SK-N-SH (cell line): ENCODE measurements at regions not wholly inside any gene's neighbourhood (a gene's known extent, or its start where the extent isn't known, plus 50 kb on each side); places are given as distances from the start of the nearest gene placed in this dataset.

Source experiments
- CTCF ChIA-PET: fragments of 300-600, 350-600 bp; formaldehyde crosslinking; extraction: SDS; loops from one replicate; lab custom pipeline; 2021; lab: Yijun Ruan, JAX
- POLR2A ChIA-PET: fragments of 350-600 bp; sonication (Branson Sonifier 250); formaldehyde crosslinking; extraction: SDS; loops from one replicate; lab custom pipeline; 2020; ENCODE audit warnings: antibody characterized with exemption, inconsistent platforms; lab: Yijun Ruan, JAX
- DNase-seq: peaks from one replicate; pipeline ENCODE4 v3.0.0; 2012
- H2AFZ ChIP-seq: fragments of 200-600 bp; sonication (generic); 2 replicates; pipeline ENCODE4 v1.8.1; 2016; ENCODE audit warnings: antibody characterized with exemption, mild to moderate bottlenecking, low read depth
- H3F3A ChIP-seq: fragments of 200-600 bp; sonication (generic); replicated peaks from 2 replicates; pipeline ENCODE3; 2016; ENCODE audit warnings: antibody characterized with exemption, mild to moderate bottlenecking; ENCODE audit not compliant: insufficient read depth
- H3K27ac ChIP-seq, 2 experiments: fragments of 200-500 bp in 1 of 2; fragments of 200-600 bp in 1 of 2; sonication (Bioruptor generic) in 1 of 2; sonication (generic), shearing (Covaris generic) in 1 of 2; 2 replicates each; pipeline versions ENCODE4 v1.5.1 to v1.6.1; 2014 to 2016; ENCODE audit warnings: low read depth in 2 of 2, inconsistent platforms in 1 of 2, low read length in 1 of 2, mild to moderate bottlenecking in 1 of 2, mixed read lengths in 1 of 2
- H3K27me3 ChIP-seq: fragments of 200-600 bp; sonication (generic), shearing (Covaris generic); 2 replicates; pipeline ENCODE4 v1.6.1; 2016; ENCODE audit warnings: mixed run types; ENCODE audit not compliant: insufficient read depth
- H3K36me3 ChIP-seq, 2 experiments: fragments of 200-500 bp in 1 of 2; fragments of 200-600 bp in 1 of 2; sonication (Bioruptor generic) in 1 of 2; sonication (generic) in 1 of 2; replicated peaks in 1 of 2; 2 replicates each; pipeline versions ENCODE3 to v1.5.1; 2014 to 2016; ENCODE audit warnings: low read length in 1 of 2, mild to moderate bottlenecking in 1 of 2; ENCODE audit not compliant: insufficient read depth in 2 of 2, control insufficient read depth in 1 of 2
- H3K4me1 ChIP-seq, 2 experiments: fragments of 200-500 bp in 1 of 2; fragments of 200-600 bp in 1 of 2; sonication (Bioruptor generic) in 1 of 2; sonication (generic), shearing (Covaris generic) in 1 of 2; 2 replicates each; pipeline versions ENCODE4 v1.5.1 to v1.6.1; 2014 to 2016; ENCODE audit warnings: low read depth in 1 of 2, low read length in 1 of 2, mixed run types in 1 of 2; ENCODE audit not compliant: insufficient read depth in 2 of 2, control insufficient read depth in 1 of 2
- H3K4me2 ChIP-seq: fragments of 200-600 bp; sonication (generic), shearing (Covaris generic); 2 replicates; pipeline ENCODE4 v1.6.1; 2017; ENCODE audit warnings: mixed run types
- H3K4me3 ChIP-seq, 2 experiments: fragments of 200-500 bp in 1 of 2; fragments of 200-600 bp in 1 of 2; sonication (Bioruptor generic) in 1 of 2; sonication (generic), shearing (Covaris generic) in 1 of 2; 2 replicates each; pipeline versions ENCODE4 v1.5.1 to v1.8.1; 2014 to 2016; ENCODE audit warnings: low read depth in 2 of 2, inconsistent platforms in 1 of 2, low read length in 1 of 2, mild to moderate bottlenecking in 1 of 2, mixed read lengths in 1 of 2, moderate library complexity in 1 of 2
- H3K79me2 ChIP-seq: fragments of 200-600 bp; sonication (generic); 2 replicates; pipeline ENCODE4 v1.8.1; 2017; ENCODE audit warnings: mild to moderate bottlenecking; ENCODE audit not compliant: insufficient read depth
- H3K9ac ChIP-seq: fragments of 200-600 bp; sonication (generic); 2 replicates; pipeline ENCODE4 v1.6.1; 2017; ENCODE audit warnings: mixed run types
- H3K9me2 ChIP-seq: fragments of 200-600 bp; sonication (generic); 2 replicates; pipeline ENCODE4 v1.6.1; 2017; ENCODE audit warnings: mixed run types
- H3K9me3 ChIP-seq: fragments of 200-600 bp; sonication (generic); 2 replicates; pipeline ENCODE4 v1.6.1; 2017; ENCODE audit warnings: mixed run types, mild to moderate bottlenecking, moderate library complexity
- H4K20me1 ChIP-seq: fragments of 200-600 bp; sonication (generic); 2 replicates; pipeline ENCODE4 v1.6.1; 2017; ENCODE audit warnings: mild to moderate bottlenecking, mixed run types; ENCODE audit not compliant: insufficient read depth
- CHD2 ChIP-seq: fragments of 150-350 bp; IDR thresholded peaks from 2 replicates; pipeline ENCODE4 v1.6.1; 2018; ENCODE audit warnings: low read length; ENCODE audit not compliant: partially characterized antibody
- CTCF ChIP-seq: fragments of 200-600 bp; sonication (generic); IDR thresholded peaks from 2 replicates; pipeline ENCODE4 v1.6.1; 2017; ENCODE audit warnings: antibody characterized with exemption, mild to moderate bottlenecking, moderate library complexity
- ELF1 ChIP-seq: IDR thresholded peaks from 2 replicates; pipeline ENCODE4 v1.4.0; 2012
- EP300 ChIP-seq, 2 experiments: IDR thresholded peaks; 2 replicates each; pipeline versions ENCODE4 v1.4.0 to v1.6.1; 2012; ENCODE audit warnings: borderline replicate concordance in 1 of 2, low read depth in 1 of 2, low read length in 1 of 2
- EZH2phosphoT487 ChIP-seq: fragments of 200-600 bp; sonication (generic); IDR thresholded peaks from 2 replicates; pipeline ENCODE4 v1.6.1; 2017; ENCODE audit warnings: low read depth, mixed run types, mild to moderate bottlenecking, antibody characterized with exemption, moderate library complexity, borderline replicate concordance
- FOSL2 ChIP-seq: IDR thresholded peaks from 2 replicates; pipeline ENCODE4 v1.4.0; 2012; ENCODE audit warnings: low read depth, mild to moderate bottlenecking, moderate library complexity, borderline replicate concordance
- GATA2 ChIP-seq: sonication (generic); formaldehyde crosslinking; IDR thresholded peaks from 2 replicates; pipeline ENCODE4 v1.5.0; 2020; ENCODE audit warnings: mild to moderate bottlenecking, missing genetic modification reagents
- MAX ChIP-seq: IDR thresholded peaks from 2 replicates; pipeline ENCODE4 v1.4.0; 2012; ENCODE audit warnings: low read depth
- NFIC ChIP-seq: IDR thresholded peaks from 2 replicates; pipeline ENCODE4 v1.4.0; 2012; ENCODE audit warnings: borderline replicate concordance
- NRF1 ChIP-seq: IDR thresholded peaks from 2 replicates; pipeline ENCODE4 v1.6.1; 2012; ENCODE audit warnings: low read depth, mild to moderate bottlenecking, low read length
- RAD21 ChIP-seq: IDR thresholded peaks from 2 replicates; pipeline ENCODE4 v1.6.1; 2012; ENCODE audit warnings: mild to moderate bottlenecking, low read length
- RCOR1 ChIP-seq: fragments of 150-350 bp; IDR thresholded peaks from 2 replicates; pipeline ENCODE4 v1.6.1; 2017; ENCODE audit warnings: antibody characterized with exemption, low read length
- RFX5 ChIP-seq: IDR thresholded peaks from 2 replicates; pipeline ENCODE4 v1.6.1; 2012; ENCODE audit warnings: mild to moderate bottlenecking, improper control_type of control experiment, low read length
- RXRA ChIP-seq: IDR thresholded peaks from 2 replicates; pipeline ENCODE4 v1.4.0; 2012; ENCODE audit warnings: low read depth, mild to moderate bottlenecking, borderline replicate concordance
- SIN3A ChIP-seq: IDR thresholded peaks from 2 replicates; pipeline ENCODE4 v1.6.1; 2012; ENCODE audit warnings: low read depth, mild to moderate bottlenecking, low read length, moderate library complexity, borderline replicate concordance
- SMC3 ChIP-seq: IDR thresholded peaks from 2 replicates; pipeline ENCODE4 v1.6.1; 2012; ENCODE audit warnings: low read depth, low read length, improper control_type of control experiment
- TAF1 ChIP-seq: IDR thresholded peaks from 2 replicates; pipeline ENCODE4 v1.6.1; 2012; ENCODE audit warnings: low read depth, mild to moderate bottlenecking, low read length, moderate library complexity, borderline replicate concordance
- TCF12 ChIP-seq: IDR thresholded peaks from 2 replicates; pipeline ENCODE4 v1.4.0; 2012
- TEAD4 ChIP-seq: IDR thresholded peaks from 2 replicates; pipeline ENCODE4 v1.4.0; 2012; ENCODE audit warnings: mild to moderate bottlenecking, borderline replicate concordance; ENCODE audit not compliant: insufficient read depth
- YY1 ChIP-seq: IDR thresholded peaks from 2 replicates; pipeline ENCODE4 v1.4.0; 2012; ENCODE audit warnings: low read depth, mild to moderate bottlenecking
- WGBS: methylation state at CpG from one replicate; pipeline ENCODE4 v1.1.6; 2017; ENCODE audit warnings: low lambda C conversion rate; 5-methylcytosine and 5-hydroxymethylcytosine counted together
- TF ChIP-seq, protein P1 (sequence below): fragments of 150-350 bp; IDR thresholded peaks from 2 replicates; pipeline ENCODE4 v1.6.1; 2017; ENCODE audit warnings: antibody characterized with exemption, low read length, low read depth, borderline replicate concordance
- TF ChIP-seq, protein P2 (sequence below): IDR thresholded peaks from 2 replicates; pipeline ENCODE4 v1.4.0; 2012; ENCODE audit warnings: low read depth, borderline replicate concordance

DNA sequence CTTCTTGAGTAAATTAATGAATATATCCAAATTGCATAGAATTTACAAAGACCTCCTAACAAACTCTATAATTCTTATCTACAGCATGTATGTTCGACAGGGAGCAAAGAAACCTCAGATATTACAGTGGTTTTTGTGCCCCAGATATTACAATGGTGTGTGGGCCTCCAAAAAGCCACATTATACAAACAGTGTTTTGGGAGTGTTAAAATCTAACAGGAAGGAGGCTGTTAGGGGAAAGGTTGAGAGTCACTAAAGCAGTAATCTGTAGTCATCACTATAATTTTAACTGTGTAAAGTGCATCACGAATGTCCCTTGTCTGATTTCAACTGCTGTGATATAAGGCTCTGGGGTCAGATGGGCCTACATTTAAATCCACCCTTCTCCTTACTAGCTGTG lies 400.2 kb upstream of the C16orf82 start:
- no peak overlapping the region for H3K4me2 ChIP-seq
- 7% methylated on average over 2 of the region's 2 CpGs for WGBS
- DNase-seq: no peak
- H3K9me3 ChIP-seq: no peaks in the 10 kb centered on the region
- H4K20me1 ChIP-seq: no peaks in the 10 kb centered on the region
- ChIA-PET POLR2A (no interaction called here), CTCF (no interaction called here)
- no peak overlapping the region for H3K4me3 ChIP-seq
- H3K36me3 ChIP-seq: no peaks in the 10 kb centered on the region
- H3K27me3 ChIP-seq: no peaks in the 10 kb centered on the region
- H3K9me2 ChIP-seq: no peaks in the 10 kb centered on the region
- no peak overlapping the region for H3K27ac ChIP-seq
- no peaks in the 10 kb centered on the region for H3F3A ChIP-seq
- no peaks in the 10 kb centered on the region for H3K79me2 ChIP-seq
- H3K4me1 ChIP-seq: peaks cover 0 to 2% of the 10 kb centered on the region in 2 experiments; a peak in 1 of 4 replicates
- no peak overlapping the region for H2AFZ ChIP-seq
- no peak overlapping the region for H3K9ac ChIP-seq
- TF ChIP-seq SMC3: no peak
- no peak for TF ChIP-seq GATA2 (CRISPR knock-in tag)
- TF ChIP-seq MAX: no peak
- TF ChIP-seq TAF1: no peak
- no peak for TF ChIP-seq EZH2phosphoT487
- no peak for TF ChIP-seq RXRA
- TF ChIP-seq SIN3A: no peak
- no peak for TF ChIP-seq EP300 (IDR thresholded peaks at IDR 0.05; ENCODE audit: borderline replicate concordance in 1 of 2, low read depth in 1 of 2, low read length in 1 of 2)
- TF ChIP-seq, protein P1, sequence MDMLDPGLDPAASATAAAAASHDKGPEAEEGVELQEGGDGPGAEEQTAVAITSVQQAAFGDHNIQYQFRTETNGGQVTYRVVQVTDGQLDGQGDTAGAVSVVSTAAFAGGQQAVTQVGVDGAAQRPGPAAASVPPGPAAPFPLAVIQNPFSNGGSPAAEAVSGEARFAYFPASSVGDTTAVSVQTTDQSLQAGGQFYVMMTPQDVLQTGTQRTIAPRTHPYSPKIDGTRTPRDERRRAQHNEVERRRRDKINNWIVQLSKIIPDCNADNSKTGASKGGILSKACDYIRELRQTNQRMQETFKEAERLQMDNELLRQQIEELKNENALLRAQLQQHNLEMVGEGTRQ: no peak
- no peak for TF ChIP-seq RCOR1
- no peak for TF ChIP-seq RFX5
- no peak for TF ChIP-seq NFIC
- no peak for TF ChIP-seq RAD21

- Histone ChIP-seq H3K36me3 (no peaks in the 10 kb centered on the region), H3K27ac (no peak overlapping the region), H3K9me3 (no peaks in the 10 kb centered on the region), H3K9me2 (no peaks in the 10 kb centered on the region), H3K9ac (no peak overlapping the region), H3K27me3 (no peaks in the 10 kb centered on the region), H3K4me2 (no peak overlapping the region), H3K4me3 (no peak overlapping the region), H3K79me2 (no peaks in the 10 kb centered on the region), H4K20me1 (no peaks in the 10 kb centered on the region), H2AFZ (no peak overlapping the region), H3K4me1 (peaks cover 0 to 2% of the 10 kb centered on the region in 2 experiments; a peak in 1 of 4 replicates), H3F3A (no peaks in the 10 kb centered on the region)
- no peak for DNase-seq
- no peak for TF ChIP-seq SMC3
- no peak for TF ChIP-seq TCF12
- no peak for TF ChIP-seq CTCF
- no peak for TF ChIP-seq NRF1
- TF ChIP-seq ELF1: no peak
- TF ChIP-seq TEAD4: no peak
- TF ChIP-seq CHD2: no peak
- no peak for TF ChIP-seq RFX5
- TF ChIP-seq NFIC: no peak
- no peak for TF ChIP-seq FOSL2
- TF ChIP-seq MAX: no peak
- TF ChIP-seq GATA2 (CRISPR knock-in tag): no peak
- no peak for TF ChIP-seq YY1
- TF ChIP-seq, protein P2, sequence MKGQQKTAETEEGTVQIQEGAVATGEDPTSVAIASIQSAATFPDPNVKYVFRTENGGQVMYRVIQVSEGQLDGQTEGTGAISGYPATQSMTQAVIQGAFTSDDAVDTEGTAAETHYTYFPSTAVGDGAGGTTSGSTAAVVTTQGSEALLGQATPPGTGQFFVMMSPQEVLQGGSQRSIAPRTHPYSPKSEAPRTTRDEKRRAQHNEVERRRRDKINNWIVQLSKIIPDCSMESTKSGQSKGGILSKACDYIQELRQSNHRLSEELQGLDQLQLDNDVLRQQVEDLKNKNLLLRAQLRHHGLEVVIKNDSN: no peak
- ChIA-PET POLR2A (no interaction called here), CTCF (no interaction called here)
- 27% methylated on average over 12 of the region's 12 CpGs for whole genome bisulfite sequencing
Measured at GRCh38 chr16:26667307-26667706, 399.4 kb upstream of the C16orf82 start.
